Uterus (tissue), 3 donors: ENCODE measurements at regions not wholly inside any gene's neighbourhood (a gene's known extent, or its start where the extent isn't known, plus 50 kb on each side); places are given as distances from the start of the nearest gene placed in this dataset.

Experiments used
- DNase-seq, 2 donors: peaks; one replicate each; pipeline ENCODE4 v3.0.0-alpha.2; 2019 to 2020
- H3K27ac ChIP-seq, 2 donors: fragments of 200-600 bp; sonication (generic); 1 replicate in 1 of 2; 2 replicates in 1 of 2; pipeline ENCODE4 v1.5.1; 2016 to 2018
- H3K27me3 ChIP-seq, 2 donors: fragments of 200-600 bp; sonication (generic); one replicate each; pipeline ENCODE4 v1.5.1; 2018 to 2019; ENCODE audit warnings: control low read depth in 1 of 2
- H3K36me3 ChIP-seq, 2 donors: fragments of 200-600 bp; sonication (generic); one replicate each; pipeline ENCODE4 v1.5.1; 2019; ENCODE audit warnings: control low read depth in 1 of 2
- H3K4me1 ChIP-seq, 2 donors: fragments of 200-600 bp; sonication (generic); one replicate each; pipeline ENCODE4 v1.5.1; 2018 to 2019; ENCODE audit warnings: control low read depth in 1 of 2
- H3K4me3 ChIP-seq, 2 donors: fragments of 200-600 bp; sonication (generic); 1 replicate in 1 of 2; 2 replicates in 1 of 2; pipeline ENCODE4 v1.5.1; 2018 to 2019; ENCODE audit warnings: mild to moderate bottlenecking in 1 of 2
- H3K9me3 ChIP-seq, 2 donors: fragments of 200-600 bp; sonication (generic); one replicate each; pipeline ENCODE4 v1.5.1; 2019; ENCODE audit warnings: control low read depth in 1 of 2
- POLR2A ChIP-seq, 2 donors: fragments of 450-650 bp; IDR thresholded peaks; one replicate each; pipeline ENCODE4 v1.6.1; 2016; ENCODE audit warnings: antibody characterized with exemption in 2 of 2, mild to moderate bottlenecking in 1 of 2, moderate library complexity in 1 of 2
- intact Hi-C: fragments of 100-400 bp; cut with DNase I; formaldehyde crosslinking; loops from one replicate; pipeline ENCODE4 v1.15.1; 2023; ENCODE audit warnings: low total_unique reads
- TF ChIP-seq, protein P1 (sequence below), 4 experiments: fragments of 200-600 bp in 2 of 4; fragments of 450-650 bp in 2 of 4; sonication (generic) in 2 of 4; IDR thresholded peaks; one replicate each; pipeline ENCODE4 v1.5.1; 2016 to 2019; ENCODE audit warnings: antibody characterized with exemption in 4 of 4, mild to moderate bottlenecking in 2 of 4, moderate library complexity in 1 of 4
- donor health status: DM: yes; HTN: yes; CAD: no.

DNA sequence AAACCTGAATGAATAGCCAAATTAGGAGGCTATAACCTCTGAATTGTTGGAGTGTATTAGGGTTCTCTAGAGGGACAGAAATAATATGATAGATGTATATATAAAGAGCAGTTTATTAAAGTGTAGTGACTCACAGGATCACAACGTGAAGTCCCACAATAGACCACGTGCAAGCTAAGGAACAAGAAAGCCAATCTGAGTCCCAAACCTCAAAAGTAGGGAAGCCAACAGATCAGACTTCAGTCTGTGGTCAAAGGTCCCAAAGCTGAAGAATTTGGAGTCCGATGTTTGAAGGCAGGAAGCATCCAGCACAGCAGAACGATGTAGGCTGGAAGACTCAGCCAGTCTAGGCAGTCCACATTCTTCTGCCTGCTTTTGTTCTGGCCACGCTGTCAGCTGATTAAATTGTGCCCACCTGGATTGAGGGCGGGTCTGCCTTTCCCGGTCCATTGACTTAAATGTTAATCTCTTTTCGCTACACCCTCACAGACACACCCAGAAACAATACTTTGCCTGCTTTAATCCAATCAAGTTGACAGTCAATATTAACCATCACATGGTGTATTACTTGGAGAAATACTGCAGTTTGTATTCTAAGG is 550.6 kb downstream of the CDH10 start:
- Histone ChIP-seq H3K27ac (no peak overlapping the region), H3K4me3 (no peak overlapping the region), H3K4me1 (no peaks in the 10 kb centered on the region), H3K27me3 (no peaks in the 10 kb centered on the region), H3K36me3 (no peaks in the 10 kb centered on the region), H3K9me3 (no peaks in the 10 kb centered on the region)
- no peak for TF ChIP-seq POLR2A (IDR thresholded peaks at IDR 0.05)
- TF ChIP-seq, protein P1, sequence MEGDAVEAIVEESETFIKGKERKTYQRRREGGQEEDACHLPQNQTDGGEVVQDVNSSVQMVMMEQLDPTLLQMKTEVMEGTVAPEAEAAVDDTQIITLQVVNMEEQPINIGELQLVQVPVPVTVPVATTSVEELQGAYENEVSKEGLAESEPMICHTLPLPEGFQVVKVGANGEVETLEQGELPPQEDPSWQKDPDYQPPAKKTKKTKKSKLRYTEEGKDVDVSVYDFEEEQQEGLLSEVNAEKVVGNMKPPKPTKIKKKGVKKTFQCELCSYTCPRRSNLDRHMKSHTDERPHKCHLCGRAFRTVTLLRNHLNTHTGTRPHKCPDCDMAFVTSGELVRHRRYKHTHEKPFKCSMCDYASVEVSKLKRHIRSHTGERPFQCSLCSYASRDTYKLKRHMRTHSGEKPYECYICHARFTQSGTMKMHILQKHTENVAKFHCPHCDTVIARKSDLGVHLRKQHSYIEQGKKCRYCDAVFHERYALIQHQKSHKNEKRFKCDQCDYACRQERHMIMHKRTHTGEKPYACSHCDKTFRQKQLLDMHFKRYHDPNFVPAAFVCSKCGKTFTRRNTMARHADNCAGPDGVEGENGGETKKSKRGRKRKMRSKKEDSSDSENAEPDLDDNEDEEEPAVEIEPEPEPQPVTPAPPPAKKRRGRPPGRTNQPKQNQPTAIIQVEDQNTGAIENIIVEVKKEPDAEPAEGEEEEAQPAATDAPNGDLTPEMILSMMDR (IDR thresholded peaks at IDR 0.05) = no peak
- no peak for DNase-seq
- intact Hi-C loops = no loop called here

DNA sequence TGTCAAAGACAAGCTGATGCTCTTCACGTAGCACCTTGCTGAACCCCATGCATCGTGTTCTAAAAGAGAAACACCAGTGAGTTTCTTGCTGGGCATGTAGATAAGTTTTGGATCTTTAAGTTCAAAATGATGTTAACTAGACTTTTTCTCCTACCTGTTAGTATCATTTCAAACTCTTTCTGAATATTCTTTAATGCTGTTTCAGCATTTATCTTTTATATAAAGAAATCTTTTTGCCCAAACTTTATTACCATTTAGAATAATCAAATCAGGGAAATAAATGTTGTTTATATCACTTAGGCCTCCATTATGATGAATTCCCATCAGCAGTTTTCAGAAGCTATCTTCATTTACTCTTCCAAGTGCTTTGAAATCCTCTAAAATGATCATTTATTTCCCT is 542.8 kb downstream of the CDH10 start:
- H3K4me3 ChIP-seq = no peak overlapping the region
- H3K36me3 ChIP-seq = no peaks in the 10 kb centered on the region
- peaks cover 0 to 3% of the 10 kb centered on the region in 2 donors for H3K27me3 ChIP-seq
- intact Hi-C loops = no loop called here
- H3K27ac ChIP-seq = no peak overlapping the region
- H3K9me3 ChIP-seq = no peaks in the 10 kb centered on the region
- TF ChIP-seq, protein P1 (IDR thresholded peaks at IDR 0.05) = no peak
- no peak for TF ChIP-seq POLR2A (IDR thresholded peaks at IDR 0.05)
- DNase-seq = no peak
- H3K4me1 ChIP-seq = no peaks in the 10 kb centered on the region

DNA sequence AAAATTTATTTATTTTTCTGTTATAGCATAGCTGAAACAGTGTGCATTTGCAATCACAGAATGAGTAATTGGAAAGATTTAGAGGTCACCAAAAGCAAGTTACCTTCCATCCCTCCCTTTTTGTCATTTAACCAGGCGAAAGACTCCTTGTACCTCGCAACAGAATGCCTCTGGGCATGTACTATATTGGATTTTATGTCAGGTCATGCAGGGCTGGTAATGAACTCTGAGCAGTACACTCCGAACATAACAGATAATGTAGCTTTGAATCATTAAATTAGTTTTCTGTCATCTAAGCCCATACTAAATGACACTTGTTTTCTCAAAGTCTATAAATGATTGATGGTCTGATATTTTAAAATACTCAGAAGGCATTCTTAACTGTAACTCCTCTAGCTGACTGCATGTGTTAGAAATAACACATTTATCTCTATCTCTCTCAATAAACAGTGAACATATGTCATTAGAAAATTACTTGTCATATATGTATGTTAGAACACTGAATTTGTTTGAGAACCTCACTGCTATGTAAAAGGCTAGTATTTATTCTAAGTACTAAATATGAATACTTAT is 541.2 kb downstream of the CDH10 start:
- H3K4me1 ChIP-seq = no peaks in the 10 kb centered on the region
- peaks cover 0 to 3% of the 10 kb centered on the region in 2 donors for H3K27me3 ChIP-seq
- intact Hi-C loops = no loop called here
- H3K36me3 ChIP-seq = no peaks in the 10 kb centered on the region
- no peaks in the 10 kb centered on the region for H3K9me3 ChIP-seq
- TF ChIP-seq, protein P1 (IDR thresholded peaks at IDR 0.05) = no peak
- TF ChIP-seq POLR2A (IDR thresholded peaks at IDR 0.05) = no peak
- no peak for DNase-seq
- H3K4me3 ChIP-seq = no peak overlapping the region
- no peak overlapping the region for H3K27ac ChIP-seq

GRCh38 chr5:24110004-24110615 is 534.7 kb downstream of the CDH10 start:
- H3K36me3 ChIP-seq = no peaks in the 10 kb centered on the region
- no peak overlapping the region for H3K4me3 ChIP-seq
- intact Hi-C loops = no loop called here
- no peaks in the 10 kb centered on the region for H3K9me3 ChIP-seq
- DNase-seq = no peak
- H3K27ac ChIP-seq = no peak overlapping the region
- H3K4me1 ChIP-seq = no peaks in the 10 kb centered on the region
- no peaks in the 10 kb centered on the region for H3K27me3 ChIP-seq
- TF ChIP-seq POLR2A (IDR thresholded peaks at IDR 0.05) = no peak

DNA sequence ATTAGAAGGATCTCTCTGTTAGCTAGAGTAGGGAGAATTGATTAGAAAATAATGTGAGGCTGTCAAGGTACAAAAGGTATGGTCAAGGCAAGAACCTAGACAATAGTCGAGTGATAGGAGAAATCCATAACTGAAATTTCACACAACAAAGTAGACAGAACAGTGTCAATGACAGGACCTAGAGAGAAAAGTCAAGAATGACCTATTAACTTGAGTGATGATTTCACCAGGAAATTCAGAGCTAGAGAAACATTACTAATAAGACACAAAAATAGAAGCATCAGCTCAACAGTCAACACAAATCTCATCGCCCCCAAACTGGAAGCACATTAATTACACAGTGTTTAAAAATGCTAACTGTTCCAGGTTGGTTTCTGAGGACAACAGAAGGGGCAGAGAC is 532.4 kb downstream of the CDH10 start:
- intact Hi-C loops = no loop called here
- Histone ChIP-seq H3K36me3 (no peaks in the 10 kb centered on the region), H3K27me3 (no peaks in the 10 kb centered on the region), H3K4me3 (no peak overlapping the region), H3K4me1 (no peaks in the 10 kb centered on the region), H3K9me3 (no peaks in the 10 kb centered on the region), H3K27ac (no peak overlapping the region)
- TF ChIP-seq POLR2A (IDR thresholded peaks at IDR 0.05) = no peak
- TF ChIP-seq, protein P1 (IDR thresholded peaks at IDR 0.05) = no peak
- DNase-seq = no peak
